ENCODE measurements at regions not wholly inside any gene's neighbourhood (a gene's known extent, or its start where the extent isn't known, plus 50 kb on each side); places are given as distances from the start of the nearest gene placed in this dataset.

DNA sequence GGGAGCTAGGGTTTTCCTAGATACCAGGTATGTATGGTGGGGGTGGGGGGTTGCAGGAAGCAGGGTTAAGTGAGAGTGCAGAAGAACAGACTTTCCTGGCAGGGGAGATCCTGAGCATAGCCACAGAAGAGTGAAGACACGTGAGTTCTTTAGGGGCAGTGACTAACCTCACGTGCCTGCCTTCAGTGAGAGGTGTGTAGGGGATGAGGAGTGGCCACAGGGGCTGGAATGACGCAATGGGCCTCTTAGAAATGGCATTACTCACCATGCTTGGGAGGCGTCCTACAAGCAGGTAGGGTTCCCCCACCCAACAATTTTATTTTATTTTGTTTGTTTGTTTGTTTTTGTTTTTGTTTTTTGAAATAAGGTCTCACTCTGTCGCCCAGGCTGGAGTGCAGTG, 698.6 kb upstream of the NRP1 start:
- Histone ChIP-seq H3K4me3 (ENCODE audit: low read depth, low read length) (no peak overlapping the region), H3K4me1 (no peaks in the 10 kb centered on the region), H3K9me3 (peaks cover 12% of the 10 kb centered on the region; the same call in 1 of the 2 replicates), H3K27me3 (replicated peaks; ENCODE audit: control insufficient read depth, insufficient read depth, low read length) (no peaks in the 10 kb centered on the region), H3K36me3 (ENCODE audit: control insufficient read depth, insufficient read depth, low read length) (no peaks in the 10 kb centered on the region)
- Mint-ChIP-seq H3K27me3 (ENCODE audit: insufficient read depth, unreplicated experiment) (no peaks in the 10 kb centered on the region), H3K4me3 (ENCODE audit: unreplicated experiment) (no peak overlapping the region), H3K4me1 (ENCODE audit: low read depth, unreplicated experiment) (no peaks in the 10 kb centered on the region), H3K9me3 (ENCODE audit: unreplicated experiment) (peaks cover 10% of the 10 kb centered on the region), H3K36me3 (ENCODE audit: insufficient read depth, unreplicated experiment) (no peaks in the 10 kb centered on the region), H3K27ac (ENCODE audit: unreplicated experiment) (no peak overlapping the region)
- no peak for TF ChIP-seq CTCF (IDR thresholded peaks at IDR 0.05; ENCODE audit: insufficient read depth in 1 of 2, low read depth in 1 of 2, low read length in 1 of 2, severe bottlenecking in 1 of 2, unreplicated experiment in 1 of 2)
- intact Hi-C loops (cut with micrococcal nuclease; ENCODE audit: unreplicated experiment): no loop called here
- no peak for DNase-seq
- POLR2A ChIA-PET: no interaction called here
- CTCF ChIA-PET: no interaction called here
- no TSS peak for BruUV-seq (replicated peaks)

DNA sequence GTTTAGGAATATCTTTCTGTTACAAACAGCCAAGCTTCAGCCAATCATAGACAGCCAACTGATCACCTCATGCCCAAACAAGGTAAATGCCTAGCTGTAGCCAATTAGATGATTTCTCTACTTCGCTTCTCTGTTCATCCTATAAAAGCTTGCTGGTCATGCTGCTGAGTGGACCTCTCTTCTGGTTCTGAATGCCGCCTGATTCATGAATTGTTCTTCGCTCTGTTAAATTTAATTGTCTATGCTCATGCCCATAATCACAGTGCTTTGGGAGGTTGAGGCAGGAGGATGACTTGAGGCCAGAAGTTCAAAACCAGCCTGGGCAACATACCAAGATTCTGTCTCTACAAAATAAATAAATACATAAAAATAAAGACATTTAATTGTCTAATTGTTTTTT, 698.1 kb upstream of the NRP1 start:
- H3K36me3 Mint-ChIP-seq (ENCODE audit: insufficient read depth, unreplicated experiment): no peaks in the 10 kb centered on the region
- ChIA-PET POLR2A (no interaction called here), CTCF (no interaction called here)
- H3K4me3 Mint-ChIP-seq (ENCODE audit: unreplicated experiment): no peak overlapping the region
- DNase-seq: no peak
- no peaks in the 10 kb centered on the region for H3K27me3 ChIP-seq (replicated peaks; ENCODE audit: control insufficient read depth, insufficient read depth, low read length)
- H3K4me3 ChIP-seq (ENCODE audit: low read depth, low read length): no peak overlapping the region
- no peak for TF ChIP-seq CTCF (IDR thresholded peaks at IDR 0.05; ENCODE audit: insufficient read depth in 1 of 2, low read depth in 1 of 2, low read length in 1 of 2, severe bottlenecking in 1 of 2, unreplicated experiment in 1 of 2)
- H3K36me3 ChIP-seq (ENCODE audit: control insufficient read depth, insufficient read depth, low read length): no peaks in the 10 kb centered on the region
- H3K27me3 Mint-ChIP-seq (ENCODE audit: insufficient read depth, unreplicated experiment): no peaks in the 10 kb centered on the region
- H3K9me3 ChIP-seq: peaks cover 12% of the 10 kb centered on the region; the same call in 1 of the 2 replicates
- BruUV-seq (replicated peaks): no TSS peak
- peaks cover 10% of the 10 kb centered on the region for H3K9me3 Mint-ChIP-seq (ENCODE audit: unreplicated experiment)
- intact Hi-C loops (cut with micrococcal nuclease; ENCODE audit: unreplicated experiment): no loop called here
- H3K27ac Mint-ChIP-seq (ENCODE audit: unreplicated experiment): no peak overlapping the region
- H3K4me1 Mint-ChIP-seq (ENCODE audit: low read depth, unreplicated experiment): no peaks in the 10 kb centered on the region
- H3K4me1 ChIP-seq: no peaks in the 10 kb centered on the region

- Mint-ChIP-seq H3K36me3 (ENCODE audit: insufficient read depth, unreplicated experiment) (no peaks in the 10 kb centered on the region), H3K4me1 (ENCODE audit: low read depth, unreplicated experiment) (no peaks in the 10 kb centered on the region), H3K9me3 (ENCODE audit: unreplicated experiment) (peaks cover 10% of the 10 kb centered on the region), H3K27ac (ENCODE audit: unreplicated experiment) (no peak overlapping the region), H3K4me3 (ENCODE audit: unreplicated experiment) (no peak overlapping the region), H3K27me3 (ENCODE audit: insufficient read depth, unreplicated experiment) (no peaks in the 10 kb centered on the region)
- no peak overlapping the region for H3K4me3 ChIP-seq (ENCODE audit: low read depth, low read length)
- H3K9me3 ChIP-seq: peaks cover 12% of the 10 kb centered on the region; the same call in 1 of the 2 replicates
- POLR2A ChIA-PET: no interaction called here
- H3K27me3 ChIP-seq (replicated peaks; ENCODE audit: control insufficient read depth, insufficient read depth, low read length): no peaks in the 10 kb centered on the region
- TF ChIP-seq CTCF (IDR thresholded peaks at IDR 0.05; ENCODE audit: insufficient read depth in 1 of 2, low read depth in 1 of 2, low read length in 1 of 2, severe bottlenecking in 1 of 2, unreplicated experiment in 1 of 2): no peak
- CTCF ChIA-PET: no interaction called here
- no TSS peak for BruUV-seq (replicated peaks)
- no peaks in the 10 kb centered on the region for H3K4me1 ChIP-seq
- H3K36me3 ChIP-seq (ENCODE audit: control insufficient read depth, insufficient read depth, low read length): no peaks in the 10 kb centered on the region
- intact Hi-C loops (cut with micrococcal nuclease; ENCODE audit: unreplicated experiment): no loop called here
- DNase-seq: no peak
These were observed 696.9 kb upstream of the NRP1 start for GRCh38 chr10:34031400-34031799.

Measured in Caco-2 (cell line).